GM23248 (cell line): ENCODE measurements at regions not wholly inside any gene's neighbourhood (a gene's known extent, or its start where the extent isn't known, plus 50 kb on each side); places are given as distances from the start of the nearest gene placed in this dataset.

Source experiments
- EZH2 ChIP-seq: fragments of 200-600 bp; sonication (generic); IDR thresholded peaks from 2 replicates; pipeline ENCODE4 v1.6.1; 2018; ENCODE audit warnings: antibody characterized with exemption, mild to moderate bottlenecking; ENCODE audit not compliant: insufficient read depth, poor library complexity, severe bottlenecking
- EZH2phosphoT487 ChIP-seq: fragments of 200-600 bp; sonication (generic); IDR thresholded peaks from 2 replicates; pipeline ENCODE4 v1.6.1; 2018; ENCODE audit warnings: antibody characterized with exemption, moderate library complexity, mild to moderate bottlenecking, low read depth; ENCODE audit not compliant: insufficient read depth

DNA sequence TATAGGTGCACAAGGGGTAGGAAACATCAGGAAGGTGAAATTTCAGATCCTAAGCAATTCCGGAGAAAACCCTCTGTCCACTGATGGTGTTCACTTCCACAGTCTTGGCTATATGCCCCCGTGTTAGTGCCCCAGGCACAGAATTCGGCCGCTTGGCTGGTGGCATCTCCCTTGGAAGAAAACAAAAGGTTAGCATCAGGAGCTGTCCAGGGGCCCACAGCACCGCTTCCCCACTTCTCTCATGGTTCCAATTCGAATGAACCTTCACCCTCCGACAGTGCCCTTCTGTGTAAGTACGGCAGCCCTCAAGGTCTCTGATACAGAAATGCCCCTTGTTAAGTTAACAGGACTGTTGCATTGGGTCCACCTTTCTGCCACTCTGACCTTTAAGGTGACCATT, 409.0 kb downstream of the GADD45G start:
- TF ChIP-seq EZH2phosphoT487 (no peak), EZH2 (no peak)
